Activated CD8-positive, alpha-beta memory T cell treated with anti-CD3 and anti-CD28 coated beads, Interleukin-2, amount 50 U/mL, for 1 hour (primary cell): ENCODE measurements at regions not wholly inside any gene's neighbourhood (a gene's known extent, or its start where the extent isn't known, plus 50 kb on each side); places are given as distances from the start of the nearest gene placed in this dataset.
A peak's percentile ranks its signal among the peaks of the same experiment; 100 is the strongest.

Experiments used
- DNase-seq: peaks from one replicate; pipeline ENCODE4 v3.0.0-alpha.2; 2020; ENCODE audit errors: extremely low read depth

DNA sequence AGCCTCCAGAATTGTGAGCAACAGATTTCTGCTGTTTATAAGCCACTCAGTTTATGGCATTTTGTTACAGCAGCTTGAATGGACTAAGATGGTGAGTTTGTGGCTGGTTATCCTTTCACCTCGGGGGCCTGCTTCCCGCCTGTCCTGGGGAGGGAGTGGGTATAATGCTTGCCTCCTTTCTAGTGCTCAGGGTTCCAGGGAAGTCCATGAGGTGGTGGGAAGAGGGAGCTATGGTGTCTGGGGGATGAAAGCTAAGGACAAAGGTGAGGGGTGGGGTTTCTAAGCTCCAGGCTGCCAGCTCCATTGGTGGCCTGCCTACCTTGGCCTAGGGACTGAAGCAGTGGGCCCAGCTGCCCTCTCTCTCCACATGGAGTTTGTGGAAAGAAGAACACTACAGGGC lies 50.2 kb upstream of the SDK2 start:
- DNase-seq = no peak

DNA sequence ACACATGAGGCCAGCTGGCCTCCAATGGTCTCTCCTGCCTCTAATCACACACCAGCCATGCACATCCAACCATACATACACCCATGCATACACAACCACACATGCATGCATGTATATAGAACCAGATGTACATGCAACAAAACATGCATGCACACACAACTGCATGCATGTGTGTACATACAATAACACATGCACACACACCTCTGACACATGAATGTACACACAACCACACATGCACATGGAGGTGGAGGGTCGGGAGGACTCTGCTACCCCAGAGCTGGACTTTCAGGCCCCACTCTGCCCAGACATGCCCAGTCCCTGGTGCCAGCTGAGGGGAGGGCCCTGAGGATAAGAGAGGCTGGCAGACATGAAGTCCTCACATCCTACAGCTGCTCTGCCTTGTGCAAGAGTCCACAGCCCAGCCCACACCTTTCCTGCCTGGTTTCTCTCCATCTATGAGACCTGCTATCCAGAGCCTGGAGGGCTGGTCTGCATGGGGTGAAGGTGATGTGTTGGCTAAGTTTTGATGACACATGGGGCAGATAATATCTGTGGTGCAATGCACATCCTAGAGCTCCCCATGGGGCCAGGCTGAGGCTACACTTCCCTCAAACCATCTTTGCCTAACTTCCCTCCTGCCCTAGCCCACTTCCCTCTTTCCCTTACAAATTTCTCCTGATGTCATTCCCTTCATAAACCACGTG lies 50.9 kb upstream of the SDK2 start:
- DNase-seq = no peak

DNA sequence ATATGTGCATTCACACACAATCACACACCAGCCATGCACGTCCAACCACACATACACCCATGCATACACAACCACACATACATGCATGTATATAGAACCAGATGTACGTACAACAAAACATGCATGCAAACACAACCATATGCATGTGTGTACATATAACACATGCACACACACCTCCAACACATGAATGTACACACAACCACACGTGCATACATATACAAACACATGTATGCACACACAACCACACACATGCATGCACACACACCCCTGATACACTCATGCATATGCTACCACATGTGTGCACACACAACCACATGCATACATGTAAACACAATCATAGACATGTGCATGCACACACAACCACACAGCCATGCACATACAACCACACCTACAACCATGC lies 52.0 kb upstream of the SDK2 start:
- no peak for DNase-seq

DNA sequence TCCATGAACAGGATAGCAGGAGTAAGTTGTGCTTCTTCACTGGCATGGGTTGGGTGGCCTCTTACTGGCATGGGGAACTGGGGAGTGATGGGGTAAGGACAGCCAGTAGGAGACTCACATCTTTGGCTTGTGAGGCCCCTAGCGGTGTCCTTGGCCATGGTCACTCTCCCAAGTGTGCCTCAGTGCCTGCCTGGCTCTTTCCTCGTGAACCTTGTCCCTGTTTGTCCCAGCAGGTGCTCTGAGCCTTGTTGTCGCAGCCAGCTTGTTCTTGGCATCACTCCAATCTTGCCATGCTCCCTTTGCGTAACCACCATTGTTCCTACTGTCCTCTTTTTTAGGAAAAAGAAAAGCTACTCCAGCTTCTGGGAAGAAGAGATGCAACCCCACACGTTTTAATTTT lies 53.6 kb upstream of the SDK2 start:
- DNase-seq = no peak

DNA sequence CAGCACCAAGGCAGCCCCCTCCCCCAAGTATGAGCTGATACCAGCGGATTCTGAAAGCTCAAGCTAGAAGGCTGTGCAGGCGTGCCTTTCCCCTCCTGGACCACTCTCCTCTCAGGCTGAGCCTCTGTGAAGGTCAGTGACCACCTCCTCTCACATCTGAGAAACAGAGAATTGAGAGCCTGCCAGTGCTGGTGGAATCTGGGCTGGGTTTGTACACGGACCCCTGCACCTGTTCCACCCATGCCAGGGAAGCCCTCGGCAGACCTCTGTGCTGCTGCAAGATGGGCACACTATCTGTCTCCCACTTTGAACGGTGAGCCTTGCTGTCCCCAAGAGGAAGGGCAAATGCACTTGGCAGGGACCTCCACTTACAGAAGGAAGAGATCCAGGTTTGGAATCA lies 54.7 kb upstream of the SDK2 start:
- no peak for DNase-seq

DNA sequence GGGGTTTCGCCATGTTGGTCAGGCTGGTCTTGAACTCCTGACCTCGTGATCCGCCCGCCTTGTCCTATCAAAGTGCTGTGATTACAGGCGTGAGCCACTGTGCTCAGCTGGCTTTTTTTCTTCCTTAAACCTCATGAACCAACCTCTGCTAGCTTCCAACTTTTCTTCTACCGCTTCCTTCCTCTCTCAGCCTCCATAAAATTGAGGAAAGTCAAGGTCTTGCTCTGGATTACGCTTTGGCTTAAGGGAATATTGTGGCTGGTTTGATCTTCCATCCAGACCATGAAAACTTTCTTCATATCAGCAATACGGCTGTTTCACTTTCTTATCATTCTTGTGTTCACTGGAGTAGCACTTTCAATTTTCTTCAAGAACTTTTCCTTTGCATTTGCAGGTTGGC lies 57.5 kb upstream of the SDK2 start:
- DNase-seq = no peak

DNA sequence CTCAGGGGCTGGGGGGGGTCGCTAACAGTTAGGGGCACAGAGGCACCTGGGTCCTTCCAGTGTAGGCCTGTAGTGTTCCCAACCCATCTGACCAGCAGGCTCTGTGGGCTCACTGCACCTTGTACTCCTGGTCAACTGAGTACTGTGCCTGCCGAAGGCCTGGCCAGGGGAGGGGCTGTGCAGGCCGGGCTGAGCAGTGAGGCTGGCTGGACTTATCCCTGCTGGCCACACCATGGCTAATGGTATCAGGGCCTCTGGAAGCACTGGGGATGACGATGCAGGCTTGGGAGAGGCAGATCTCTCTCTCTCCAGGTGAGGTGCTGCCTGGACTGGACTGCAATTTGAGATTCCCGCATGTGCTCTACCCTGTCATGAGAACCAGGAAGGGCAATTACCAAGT lies 58.9 kb upstream of the SDK2 start:
- no peak for DNase-seq

DNA sequence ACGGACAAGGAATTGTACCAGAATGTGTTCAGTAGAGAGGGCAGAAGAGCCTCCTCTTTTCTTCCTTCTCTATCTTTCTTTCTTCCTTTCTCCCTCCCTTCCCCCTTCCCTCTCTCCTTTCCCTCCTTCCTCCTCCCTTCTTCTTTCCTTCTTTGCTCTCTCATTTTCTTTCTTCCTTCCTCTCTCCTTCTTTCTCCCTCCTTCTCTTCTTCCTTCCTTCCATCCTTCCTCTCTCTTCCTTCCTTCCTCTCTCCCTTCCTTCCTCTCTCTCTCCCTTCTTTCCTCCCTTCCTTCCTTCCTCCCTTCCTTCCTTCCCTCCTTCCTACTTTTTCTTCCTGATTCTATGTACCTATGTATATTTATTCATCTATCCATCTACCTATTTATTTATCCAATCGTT lies 59.7 kb upstream of the SDK2 start:
- no peak for DNase-seq

DNA sequence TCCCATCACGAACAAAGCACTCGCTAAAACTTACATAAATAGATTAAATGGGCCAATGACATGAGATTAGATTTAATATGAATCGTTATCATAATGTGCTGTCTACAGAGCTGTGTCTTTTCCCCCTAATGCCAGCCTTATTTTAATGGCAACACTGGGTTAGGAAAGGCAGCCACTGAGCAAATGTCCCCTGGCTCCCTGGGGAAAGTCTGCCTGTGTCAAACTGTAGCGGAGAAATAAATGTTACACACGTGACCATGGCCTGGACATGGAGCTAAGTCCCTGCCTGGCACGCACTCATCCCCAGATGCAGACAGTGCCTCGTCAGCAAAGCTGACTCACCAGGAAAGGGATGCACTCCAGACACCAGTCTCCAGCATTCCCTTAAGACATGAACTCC lies 61.3 kb upstream of the SDK2 start:
- no peak for DNase-seq

DNA sequence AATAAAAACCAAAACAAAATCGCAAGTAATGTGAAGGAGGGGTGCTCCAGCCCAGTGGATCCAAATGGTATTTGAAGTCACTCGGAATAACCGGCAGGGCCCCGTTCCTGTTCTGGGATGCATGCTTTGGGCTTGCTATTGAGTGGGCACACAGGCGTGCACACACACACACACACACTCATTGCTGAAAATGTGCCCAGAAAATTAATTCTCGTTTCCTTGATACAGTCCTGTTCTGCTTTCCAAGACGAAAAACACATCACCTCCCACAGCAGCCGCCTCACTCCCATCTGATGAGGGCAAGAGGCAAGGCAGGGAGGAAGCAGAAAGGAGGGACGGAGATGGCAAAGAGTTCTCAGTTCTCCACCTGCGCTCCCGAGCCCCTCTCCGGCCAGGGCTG lies 62.2 kb upstream of the SDK2 start:
- DNase-seq = no peak

DNA sequence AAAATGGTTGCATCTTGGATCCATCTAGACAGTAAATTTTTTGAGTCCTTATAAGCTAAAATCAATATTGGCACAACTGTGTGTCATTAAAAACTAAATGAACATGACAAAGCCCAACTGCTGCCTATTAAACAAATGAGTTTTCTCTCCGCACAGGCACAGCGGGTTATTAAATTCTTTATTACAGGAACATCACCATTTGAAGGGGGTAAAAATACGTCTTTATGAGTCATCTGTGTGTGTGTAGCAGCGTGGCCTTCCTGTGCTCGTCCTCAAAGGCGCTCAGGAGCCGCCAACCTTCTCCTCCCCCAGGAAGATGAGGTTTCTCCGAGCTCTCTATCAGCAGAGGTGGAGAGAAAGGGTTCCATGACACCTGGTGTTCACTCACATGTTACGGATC lies 62.6 kb upstream of the SDK2 start:
- no peak for DNase-seq

DNA sequence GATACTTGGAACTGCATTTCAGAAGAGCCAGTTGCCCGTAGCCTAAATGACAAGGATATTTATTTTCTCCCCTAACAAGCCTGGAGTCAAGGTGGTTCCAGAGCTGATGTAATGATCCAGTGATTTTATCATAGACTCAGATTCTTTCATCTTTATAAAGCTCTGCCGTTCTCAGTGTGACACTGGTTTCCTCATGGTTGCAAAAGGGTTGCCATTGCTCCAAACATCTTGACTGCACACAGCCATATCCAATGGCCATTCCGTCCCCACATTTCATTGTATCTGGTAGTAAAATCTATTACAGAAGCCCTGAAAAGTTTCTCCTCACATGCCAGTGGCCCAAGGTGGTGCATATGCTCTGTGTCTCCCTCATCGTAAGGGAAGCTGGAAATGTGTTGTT lies 63.1 kb upstream of the SDK2 start:
- no peak for DNase-seq

DNA sequence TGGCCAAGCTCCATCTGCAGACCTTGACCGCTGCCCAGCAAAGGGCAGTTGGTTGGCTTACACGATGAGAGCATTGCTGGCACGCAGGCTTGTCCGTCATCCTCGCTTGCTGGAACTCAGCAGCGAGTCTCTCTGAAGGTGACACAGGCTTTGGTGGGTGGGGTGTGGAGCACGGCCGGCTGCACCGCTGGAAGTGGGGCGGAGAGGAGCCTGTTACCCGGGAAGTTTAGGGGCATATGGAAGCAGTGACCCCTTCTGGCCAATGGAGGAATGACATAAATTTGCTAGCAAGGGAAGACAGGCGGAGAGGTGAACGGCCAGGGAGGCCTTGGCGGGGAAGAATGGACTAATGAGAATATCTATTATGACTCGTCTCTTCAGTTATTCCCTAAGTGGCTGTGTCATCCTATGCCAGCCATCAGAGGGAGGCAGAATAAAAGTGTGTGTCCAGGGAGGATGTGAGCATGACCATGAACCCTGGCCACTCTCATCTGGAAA lies 65.9 kb upstream of the SDK2 start:
- no peak for DNase-seq

DNA sequence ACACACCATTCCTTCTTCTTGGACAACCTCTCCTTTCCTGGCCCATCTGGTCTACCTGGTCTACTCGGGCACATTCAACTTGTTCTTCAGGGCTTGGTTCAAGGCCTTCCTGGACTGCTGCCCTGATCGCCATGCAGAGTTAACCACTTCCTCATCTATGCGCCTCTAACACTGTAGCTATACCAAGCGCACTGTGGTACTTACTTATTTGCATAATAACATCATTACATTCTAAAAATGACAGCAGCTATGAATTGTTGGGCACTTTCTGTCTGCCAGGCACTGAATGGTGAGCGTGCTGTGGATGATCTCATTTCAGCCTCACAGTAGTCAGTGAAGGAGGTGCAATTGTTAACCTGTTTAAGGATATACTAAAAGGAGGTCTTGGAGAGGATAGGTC lies 66.9 kb upstream of the SDK2 start:
- DNase-seq = no peak

DNA sequence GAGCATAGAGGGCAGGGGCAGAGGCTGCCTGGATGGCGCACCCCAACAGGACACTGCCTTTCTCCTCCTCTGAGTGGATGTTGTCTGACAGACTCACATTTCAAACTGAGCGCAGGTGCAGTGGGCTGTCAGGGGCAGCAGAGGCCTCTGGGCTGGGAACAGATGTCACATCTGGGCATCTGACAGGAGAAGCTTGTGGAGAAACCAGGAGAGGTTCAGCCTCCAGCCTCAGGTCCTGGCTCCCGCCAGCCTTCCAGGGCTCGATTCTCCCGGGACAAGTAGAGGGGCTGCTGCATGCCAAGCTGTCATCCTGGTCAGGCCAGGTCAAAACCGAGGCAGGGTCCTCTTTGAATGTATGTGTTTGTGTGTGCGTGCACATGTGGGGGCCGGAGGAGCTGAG lies 67.7 kb upstream of the SDK2 start:
- DNase-seq = no peak

DNA sequence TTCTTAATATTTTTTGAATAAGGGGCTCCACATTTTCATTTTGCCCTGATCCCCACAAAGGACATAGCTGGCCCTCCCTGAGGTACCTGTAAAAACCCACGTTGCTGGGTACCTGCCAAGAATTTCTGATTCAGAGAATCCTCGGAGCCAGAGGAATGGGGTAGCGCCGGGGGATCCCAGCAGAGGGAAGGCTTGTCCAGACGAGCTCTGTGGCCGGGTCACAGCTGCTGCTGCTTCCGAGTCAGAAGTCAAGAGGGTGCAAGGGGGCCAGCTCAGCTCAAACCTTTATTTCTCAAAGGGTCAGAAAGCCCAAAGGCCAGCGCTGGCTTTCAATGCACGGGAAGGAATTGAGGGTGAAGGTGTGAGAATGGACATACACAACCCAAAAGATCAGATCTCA lies 68.9 kb upstream of the SDK2 start:
- DNase-seq = no peak

DNA sequence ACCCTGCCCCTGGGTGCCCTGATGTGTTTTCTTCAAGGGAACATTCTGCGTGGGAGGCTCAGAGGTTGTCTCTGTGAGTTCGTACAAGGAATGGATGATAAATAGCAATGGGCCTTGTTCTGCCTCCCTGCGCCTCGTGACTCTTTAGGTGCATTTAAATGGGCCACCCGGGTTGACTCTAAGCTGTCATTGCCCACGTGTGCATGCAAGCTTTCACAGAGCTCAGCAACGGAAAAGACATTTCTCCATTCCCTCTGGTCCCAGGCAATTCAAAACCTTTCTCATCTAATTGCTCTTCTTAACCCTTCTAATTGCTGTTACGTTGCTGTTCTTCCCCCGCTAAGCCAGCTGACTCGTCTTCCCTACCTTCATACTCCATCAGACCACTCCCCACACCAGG lies 71.5 kb upstream of the SDK2 start:
- DNase-seq = no peak

DNA sequence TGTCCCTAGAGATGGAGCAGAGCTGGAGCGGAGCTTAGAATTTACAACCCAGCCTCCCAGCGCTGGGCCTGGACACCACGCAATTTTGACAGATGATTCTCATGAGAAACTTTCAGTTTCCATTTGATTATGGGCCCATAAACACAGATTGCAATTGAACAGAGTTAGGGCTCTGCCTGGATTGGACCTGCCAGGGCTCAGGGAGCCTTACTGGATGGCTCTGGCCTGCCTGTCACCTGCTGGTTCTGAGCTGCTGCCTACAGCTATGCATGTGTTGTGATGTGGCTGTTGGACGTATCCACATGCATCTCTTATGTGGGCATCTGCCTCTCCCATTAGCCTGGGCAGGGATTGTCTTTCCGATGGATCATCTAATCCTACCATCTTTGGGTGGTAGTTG lies 73.4 kb upstream of the SDK2 start:
- no peak for DNase-seq

DNA sequence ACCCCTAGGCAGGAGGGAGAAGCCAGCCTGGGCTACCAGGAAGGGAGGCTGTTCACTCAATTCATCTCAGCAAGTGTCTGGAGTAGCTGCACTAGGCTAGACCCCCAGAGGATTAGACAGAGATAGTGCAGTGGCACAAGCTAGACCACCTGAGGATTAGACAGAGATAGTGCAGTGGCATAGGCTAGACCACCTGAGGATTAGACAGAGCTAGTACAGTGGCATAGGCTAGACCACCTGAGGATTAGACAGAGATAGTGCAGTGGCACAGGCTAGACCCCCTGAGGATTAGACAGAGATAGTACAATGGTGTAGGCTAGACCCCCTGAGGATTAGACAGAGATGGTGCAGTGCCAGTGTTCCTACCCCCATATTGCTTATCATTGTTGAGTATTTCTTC lies 74.1 kb upstream of the SDK2 start:
- DNase-seq = no peak

DNA sequence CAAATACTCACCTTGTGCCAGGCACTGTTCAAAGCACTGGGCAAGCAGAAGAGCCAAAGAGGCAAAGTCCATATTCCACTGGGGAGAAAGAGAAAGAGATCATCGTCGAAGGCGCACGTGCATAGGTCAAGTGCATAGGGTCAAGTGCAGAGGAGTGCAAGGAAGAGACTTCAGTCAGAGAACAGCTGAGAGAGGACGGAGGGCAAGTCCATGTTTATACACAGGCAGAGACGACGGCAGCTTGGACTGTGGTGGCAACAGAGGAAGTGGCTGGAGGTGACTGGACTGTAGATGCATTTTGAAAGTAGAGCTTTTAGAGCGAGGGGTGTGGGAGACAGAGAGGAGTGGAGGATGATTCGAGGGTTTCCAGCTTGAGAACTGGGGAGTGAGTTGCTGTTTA lies 74.7 kb upstream of the SDK2 start:
- DNase-seq = no peak

DNA sequence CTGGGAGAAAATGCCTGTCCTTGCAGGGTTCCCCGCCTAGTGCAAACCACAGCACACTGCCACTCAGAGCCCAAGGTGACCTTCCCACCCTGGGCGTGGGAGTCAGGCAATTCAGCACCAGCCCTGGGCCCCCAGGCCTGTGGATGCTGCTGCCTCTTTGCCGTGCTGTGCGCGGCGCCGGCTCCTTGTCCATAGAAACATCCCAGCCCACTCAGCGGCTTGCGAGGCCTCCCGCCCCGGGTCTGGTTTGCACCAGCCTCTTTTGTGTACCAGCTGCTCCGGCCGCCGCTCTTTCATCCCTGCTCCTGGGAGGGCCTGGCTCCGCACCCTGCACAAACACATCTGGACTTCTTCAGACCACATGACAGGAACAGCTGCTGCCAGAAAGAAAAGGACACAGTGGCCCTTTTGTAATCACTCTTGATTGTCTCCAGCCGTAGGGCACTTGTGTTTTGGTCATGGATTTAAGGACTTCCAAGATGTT lies 75.4 kb upstream of the SDK2 start:
- DNase-seq = no peak

DNA sequence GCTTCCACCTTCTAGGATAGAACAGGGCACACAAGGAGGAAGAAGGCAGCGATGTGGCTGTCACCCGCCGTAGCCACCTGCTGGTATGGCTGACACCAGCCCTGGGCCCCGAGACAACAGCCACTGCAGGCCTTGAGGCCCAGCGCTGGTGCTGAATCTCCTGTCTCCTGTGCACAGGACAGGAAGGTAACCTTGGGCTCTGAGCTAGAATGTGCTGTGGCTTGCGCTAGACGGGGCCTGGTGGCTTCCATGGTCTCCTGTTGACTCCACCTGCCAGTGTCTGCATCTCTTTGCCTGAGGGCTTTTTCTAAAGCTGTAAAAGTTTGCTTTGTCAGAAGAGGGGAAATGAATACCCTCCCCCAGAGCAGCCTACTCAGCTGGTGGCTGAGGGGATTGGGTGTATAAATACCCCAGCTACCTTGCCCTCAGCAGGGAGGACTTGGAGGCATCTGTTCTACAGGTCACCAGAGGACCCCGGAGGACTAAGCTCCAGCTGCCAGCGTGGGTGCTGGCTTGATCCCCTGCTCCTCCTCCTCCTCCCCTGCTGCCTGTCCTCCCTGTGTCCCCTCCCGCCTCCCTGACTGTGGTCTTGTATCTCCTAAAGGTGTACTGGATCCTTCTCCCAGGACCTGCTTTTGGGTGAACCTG lies 76.1 kb upstream of the SDK2 start:
- DNase-seq = peak; percentile 31

DNA sequence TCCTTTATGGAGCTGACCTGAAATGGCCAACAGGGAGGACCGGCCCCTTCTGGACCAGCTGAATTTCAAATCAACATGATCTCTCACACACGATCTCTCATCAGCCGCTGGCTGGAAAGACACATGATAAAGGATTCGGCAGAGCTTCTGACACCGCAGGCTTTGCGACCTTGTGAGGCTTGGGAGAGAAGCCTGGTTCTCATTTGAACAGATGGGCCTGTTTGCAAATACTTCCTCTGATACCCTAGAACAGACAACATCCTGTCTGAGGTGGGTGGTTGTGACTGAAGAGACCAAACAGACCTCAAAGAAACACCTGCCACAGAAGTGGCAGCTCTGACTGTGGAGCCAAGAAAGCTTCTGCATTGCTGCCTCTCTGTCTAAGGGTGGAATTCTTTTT lies 77.9 kb upstream of the SDK2 start:
- DNase-seq = no peak

DNA sequence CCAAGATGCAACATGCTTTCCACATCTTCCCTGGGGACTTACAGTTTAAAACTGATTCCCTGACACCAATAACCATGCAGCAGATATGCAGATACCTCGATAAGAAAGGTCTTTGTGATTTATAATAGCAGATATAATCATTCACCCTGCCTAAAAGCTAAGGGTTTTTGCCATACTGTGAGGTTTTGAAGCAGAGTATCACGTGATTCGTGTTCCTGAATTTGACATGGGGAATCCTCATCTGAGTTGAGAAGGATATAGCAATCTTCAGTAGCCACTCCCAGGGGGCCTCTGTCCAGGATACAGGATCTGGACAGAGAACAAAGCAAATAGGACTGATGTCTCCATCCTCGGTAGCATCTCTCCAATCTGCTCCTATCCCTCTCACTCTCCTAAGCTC lies 79.1 kb upstream of the SDK2 start:
- DNase-seq = no peak
